MCF 10A (cell line): ENCODE measurements at regions not wholly inside any gene's neighbourhood (a gene's known extent, or its start where the extent isn't known, plus 50 kb on each side); places are given as distances from the start of the nearest gene placed in this dataset.

Source experiments
- BruUV-seq: library from RNA; stranded (reverse); fragments of 400-500 nt; replicated peaks from 2 replicates; lab custom pipeline; 2021; lab: Mats Ljungman, UMichigan
- CTCF ChIA-PET: fragments of 300-600 bp; sonication (Branson Sonifier 250); formaldehyde crosslinking; extraction: SDS; loops from one replicate; lab custom pipeline; 2021; ENCODE audit warnings: antibody characterized with exemption, inconsistent platforms; lab: Yijun Ruan, JAX
- POLR2A ChIA-PET: fragments of 300-600, 350-650 bp; sonication (Branson Sonifier 250); formaldehyde crosslinking; extraction: SDS; loops from one replicate; lab custom pipeline; 2020; ENCODE audit warnings: antibody characterized with exemption, inconsistent platforms; lab: Yijun Ruan, JAX
- DNase-seq: peaks from one replicate; pipeline ENCODE4 v3.0.0-alpha.2; 2018; ENCODE audit not compliant: unreplicated experiment
- H3K27ac Mint-ChIP-seq: one replicate; pipeline ENCODE4 v1.8.0; 2022; ENCODE audit warnings: mild to moderate bottlenecking, low read depth, mixed read lengths; ENCODE audit not compliant: unreplicated experiment
- H3K27me3 Mint-ChIP-seq: one replicate; pipeline ENCODE4 v1.8.0; 2022; ENCODE audit warnings: mixed read lengths; ENCODE audit not compliant: insufficient read depth, unreplicated experiment
- H3K36me3 Mint-ChIP-seq: one replicate; pipeline ENCODE4 v1.8.0; 2022; ENCODE audit warnings: mild to moderate bottlenecking, moderate library complexity, mixed read lengths; ENCODE audit not compliant: insufficient read depth, unreplicated experiment
- H3K4me1 Mint-ChIP-seq: one replicate; pipeline ENCODE4 v1.8.0; 2022; ENCODE audit warnings: mixed read lengths; ENCODE audit not compliant: insufficient read depth, unreplicated experiment
- H3K4me3 Mint-ChIP-seq: one replicate; pipeline ENCODE4 v1.8.0; 2022; ENCODE audit warnings: mild to moderate bottlenecking, moderate library complexity, mixed read lengths; ENCODE audit not compliant: unreplicated experiment
- H3K9me3 Mint-ChIP-seq: one replicate; pipeline ENCODE4 v1.8.0; 2022; ENCODE audit warnings: mixed read lengths; ENCODE audit not compliant: unreplicated experiment
- intact Hi-C: fragments of 100-400 bp; cut with micrococcal nuclease; formaldehyde crosslinking; loops from 2 replicates; pipeline ENCODE4 v1.14.1; 2022
- TF ChIP-seq, protein P1 (sequence below): fragments of 200-600 bp; IDR thresholded peaks from one replicate; pipeline ENCODE4 v1.8.0; 2022; ENCODE audit warnings: antibody characterized with exemption, mild to moderate bottlenecking; ENCODE audit not compliant: unreplicated experiment

DNA sequence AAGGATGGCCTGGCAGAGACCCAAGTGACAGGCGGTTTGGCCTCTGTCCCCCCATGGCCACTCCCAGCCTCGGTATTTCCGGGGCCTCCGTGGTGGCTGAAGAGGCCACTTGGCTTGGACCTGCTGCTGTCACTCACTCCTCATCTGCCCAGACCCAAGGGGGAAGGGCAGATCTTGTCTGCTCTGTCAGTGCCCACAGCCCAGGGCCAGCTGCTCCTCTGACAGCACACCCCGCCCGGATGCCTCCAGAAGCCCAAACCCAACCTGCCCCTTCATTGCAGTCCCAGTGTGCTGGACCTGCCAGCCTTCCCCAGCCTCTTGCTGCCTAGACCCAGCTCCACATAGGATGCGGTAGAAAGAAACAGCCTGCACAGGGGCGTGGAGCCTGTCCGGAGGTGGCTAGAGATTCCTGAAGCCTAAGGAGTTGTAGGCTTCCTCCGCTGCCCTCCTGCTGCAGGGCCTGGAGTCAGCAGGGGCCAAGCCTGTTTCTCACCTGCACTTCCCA lies 52.0 kb downstream of the MAGEF1 start:
- POLR2A ChIA-PET: interaction anchor here (0.5 to 1.3 kb wide), 2 partner anchors 98 to 165 kb away, joined by 3 to 4 read pairs; partner anchors contain the start of gene EPHB3
- Mint-ChIP-seq H3K36me3 (no peaks in the 10 kb centered on the region), H3K27ac (no peak overlapping the region), H3K27me3 (no peaks in the 10 kb centered on the region), H3K4me3 (no peak overlapping the region), H3K4me1 (peaks cover 22% of the 10 kb centered on the region), H3K9me3 (no peaks in the 10 kb centered on the region)
- TF ChIP-seq, protein P1, sequence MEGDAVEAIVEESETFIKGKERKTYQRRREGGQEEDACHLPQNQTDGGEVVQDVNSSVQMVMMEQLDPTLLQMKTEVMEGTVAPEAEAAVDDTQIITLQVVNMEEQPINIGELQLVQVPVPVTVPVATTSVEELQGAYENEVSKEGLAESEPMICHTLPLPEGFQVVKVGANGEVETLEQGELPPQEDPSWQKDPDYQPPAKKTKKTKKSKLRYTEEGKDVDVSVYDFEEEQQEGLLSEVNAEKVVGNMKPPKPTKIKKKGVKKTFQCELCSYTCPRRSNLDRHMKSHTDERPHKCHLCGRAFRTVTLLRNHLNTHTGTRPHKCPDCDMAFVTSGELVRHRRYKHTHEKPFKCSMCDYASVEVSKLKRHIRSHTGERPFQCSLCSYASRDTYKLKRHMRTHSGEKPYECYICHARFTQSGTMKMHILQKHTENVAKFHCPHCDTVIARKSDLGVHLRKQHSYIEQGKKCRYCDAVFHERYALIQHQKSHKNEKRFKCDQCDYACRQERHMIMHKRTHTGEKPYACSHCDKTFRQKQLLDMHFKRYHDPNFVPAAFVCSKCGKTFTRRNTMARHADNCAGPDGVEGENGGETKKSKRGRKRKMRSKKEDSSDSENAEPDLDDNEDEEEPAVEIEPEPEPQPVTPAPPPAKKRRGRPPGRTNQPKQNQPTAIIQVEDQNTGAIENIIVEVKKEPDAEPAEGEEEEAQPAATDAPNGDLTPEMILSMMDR: no peak
- intact Hi-C loops: no loop called here
- BruUV-seq: no TSS peak
- CTCF ChIA-PET: no interaction called here
- DNase-seq: peak; percentile 28

DNA sequence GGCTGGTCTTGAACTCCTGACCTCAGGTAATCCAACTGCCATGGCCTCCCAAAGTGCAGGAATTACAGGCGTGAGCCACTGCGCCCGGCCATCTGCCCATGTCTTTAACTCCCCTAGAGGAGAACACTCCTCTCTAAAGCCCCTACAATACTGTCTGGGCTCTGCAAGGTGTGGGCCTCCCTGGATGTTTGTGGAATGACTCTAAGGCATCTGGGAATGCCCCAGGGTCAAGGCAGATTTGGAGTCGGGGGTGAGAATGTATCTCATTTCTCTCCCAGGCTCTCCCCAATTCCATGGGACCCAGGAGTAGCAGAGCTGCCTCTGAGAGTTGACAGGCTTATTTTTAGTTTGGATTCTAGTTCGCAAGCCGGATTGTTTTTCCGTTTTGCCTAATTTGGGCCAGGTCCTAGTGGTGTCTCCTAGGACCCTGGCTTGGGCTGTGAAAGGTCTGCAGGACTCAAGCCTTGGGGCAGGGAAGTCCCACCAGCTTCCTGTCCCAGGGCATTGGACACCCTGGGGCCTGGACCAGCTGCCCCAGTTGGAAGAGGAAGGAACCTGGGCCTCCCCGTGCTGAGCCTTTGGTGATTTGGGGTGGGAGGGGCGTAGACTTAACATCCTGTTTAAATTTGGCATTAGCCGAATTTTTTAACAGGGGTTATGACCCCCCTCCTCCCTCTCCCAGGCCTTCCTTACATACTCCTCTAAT lies 53.5 kb downstream of the MAGEF1 start:
- TF ChIP-seq, protein P1: no peak
- H3K27ac Mint-ChIP-seq: no peak overlapping the region
- no peak overlapping the region for H3K4me3 Mint-ChIP-seq
- ChIA-PET POLR2A (interaction anchor here (0.6 to 1.1 kb wide), 2 partner anchors 53 to 72 kb away, joined by 3 read pairs; no protein-coding TSS in a partner anchor), CTCF (interaction anchor here (0.6 kb wide), 1 partner anchor 25 kb away, joined by 3 read pairs; no protein-coding TSS in a partner anchor)
- no TSS peak for BruUV-seq
- no peak for DNase-seq
- H3K9me3 Mint-ChIP-seq: no peaks in the 10 kb centered on the region
- no peaks in the 10 kb centered on the region for H3K36me3 Mint-ChIP-seq
- intact Hi-C loops: no loop called here
- H3K27me3 Mint-ChIP-seq: no peaks in the 10 kb centered on the region
- peaks cover 22% of the 10 kb centered on the region for H3K4me1 Mint-ChIP-seq

DNA sequence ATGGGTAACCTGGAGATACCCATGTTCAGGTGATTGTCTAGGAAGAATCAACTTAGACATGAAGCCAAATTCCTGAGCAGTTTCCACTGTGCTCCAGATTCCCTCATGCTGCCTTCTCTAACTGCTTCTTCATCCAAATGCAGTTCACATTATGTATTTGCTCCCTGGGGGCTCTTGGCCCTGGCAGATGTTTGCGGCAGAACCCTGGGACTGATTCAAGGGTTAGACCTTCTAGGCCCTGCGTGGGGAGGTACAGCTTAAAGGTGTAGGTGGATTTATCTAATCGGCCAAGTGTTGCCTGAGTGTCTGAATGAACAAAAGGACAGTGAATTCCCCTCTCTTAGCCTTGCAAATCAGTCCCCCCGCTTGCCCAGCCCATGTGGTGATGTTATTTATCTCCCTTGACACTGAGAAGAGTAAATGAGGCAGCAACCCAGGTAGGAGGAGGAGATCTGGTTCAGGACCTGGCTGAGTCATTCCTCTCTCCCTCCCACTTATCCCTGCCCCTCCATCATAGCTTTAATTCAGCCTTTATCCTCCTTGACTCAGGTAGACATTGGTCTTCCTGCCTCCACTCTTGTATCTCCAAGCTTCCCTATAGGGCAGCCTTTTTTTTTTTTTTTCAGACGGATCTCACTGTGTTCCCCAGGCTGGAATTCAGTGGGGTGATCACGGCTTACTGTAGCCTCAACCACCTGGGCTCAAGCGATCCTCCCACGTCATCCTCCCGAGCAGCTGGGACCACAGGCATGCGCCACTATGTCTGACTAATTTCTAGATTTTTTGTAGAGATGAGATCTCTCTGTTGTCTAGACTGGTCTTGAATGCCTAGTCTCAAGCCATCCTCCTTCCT lies 54.8 kb downstream of the MAGEF1 start:
- Mint-ChIP-seq H3K9me3 (no peaks in the 10 kb centered on the region), H3K27me3 (no peaks in the 10 kb centered on the region), H3K36me3 (no peaks in the 10 kb centered on the region), H3K27ac (no peak overlapping the region), H3K4me3 (no peak overlapping the region), H3K4me1 (peaks cover 33% of the 10 kb centered on the region)
- peak; percentile 63 for DNase-seq
- TF ChIP-seq, protein P1: no peak
- intact Hi-C loops: no loop called here
- BruUV-seq: no TSS peak
- CTCF ChIA-PET: interaction anchor here (0.6 to 1.0 kb wide), 4 partner anchors 56 to 539 kb away, joined by 3 read pairs; no protein-coding TSS in a partner anchor
- POLR2A ChIA-PET: interaction anchor here (0.7 to 1.4 kb wide), 4 partner anchors 32 to 96 kb away, joined by 3 to 5 read pairs (median 4); partner anchors contain the start of gene EPHB3
